ENCODE measurements at regions not wholly inside any gene's neighbourhood (a gene's known extent, or its start where the extent isn't known, plus 50 kb on each side); places are given as distances from the start of the nearest gene placed in this dataset.

DNA sequence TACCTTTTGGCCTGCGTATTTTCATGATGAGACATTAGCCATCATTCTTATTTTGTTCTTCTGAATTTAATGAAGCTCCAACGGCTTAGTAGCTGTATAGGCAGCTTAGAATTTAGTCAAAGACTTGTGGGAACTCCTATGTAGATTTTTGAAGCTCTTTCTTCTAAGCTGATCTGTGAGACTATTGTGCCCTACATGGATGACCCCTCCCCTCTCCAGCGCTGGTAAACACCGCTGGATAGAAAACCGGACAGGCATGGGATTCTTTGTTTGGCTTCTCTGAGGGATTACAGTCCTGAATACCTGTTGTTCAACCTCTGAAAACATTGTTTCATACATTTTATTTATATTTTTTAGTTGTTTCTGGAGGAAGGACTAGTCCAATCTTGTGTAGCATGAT is 1353.4 kb downstream of the GRIK2 start:
- TF ChIP-seq, protein P1, sequence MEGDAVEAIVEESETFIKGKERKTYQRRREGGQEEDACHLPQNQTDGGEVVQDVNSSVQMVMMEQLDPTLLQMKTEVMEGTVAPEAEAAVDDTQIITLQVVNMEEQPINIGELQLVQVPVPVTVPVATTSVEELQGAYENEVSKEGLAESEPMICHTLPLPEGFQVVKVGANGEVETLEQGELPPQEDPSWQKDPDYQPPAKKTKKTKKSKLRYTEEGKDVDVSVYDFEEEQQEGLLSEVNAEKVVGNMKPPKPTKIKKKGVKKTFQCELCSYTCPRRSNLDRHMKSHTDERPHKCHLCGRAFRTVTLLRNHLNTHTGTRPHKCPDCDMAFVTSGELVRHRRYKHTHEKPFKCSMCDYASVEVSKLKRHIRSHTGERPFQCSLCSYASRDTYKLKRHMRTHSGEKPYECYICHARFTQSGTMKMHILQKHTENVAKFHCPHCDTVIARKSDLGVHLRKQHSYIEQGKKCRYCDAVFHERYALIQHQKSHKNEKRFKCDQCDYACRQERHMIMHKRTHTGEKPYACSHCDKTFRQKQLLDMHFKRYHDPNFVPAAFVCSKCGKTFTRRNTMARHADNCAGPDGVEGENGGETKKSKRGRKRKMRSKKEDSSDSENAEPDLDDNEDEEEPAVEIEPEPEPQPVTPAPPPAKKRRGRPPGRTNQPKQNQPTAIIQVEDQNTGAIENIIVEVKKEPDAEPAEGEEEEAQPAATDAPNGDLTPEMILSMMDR (conservative IDR thresholded peaks at IDR 0.05 in 1 of 2, IDR thresholded peaks at IDR 0.05 in 1 of 2; ENCODE audit: extremely low read depth in 1 of 2, insufficient read depth in 1 of 2, low read depth in 1 of 2, low read length in 2 of 2), result no peak
- no peak for TF ChIP-seq EZH2 (IDR thresholded peaks at IDR 0.05; ENCODE audit: borderline replicate concordance, low read length)
